Heart left ventricle (tissue), 16 donors: ENCODE measurements at regions not wholly inside any gene's neighbourhood (a gene's known extent, or its start where the extent isn't known, plus 50 kb on each side); places are given as distances from the start of the nearest gene placed in this dataset.

Source experiments
- ATAC-seq, 4 donors: fragments of 200-7000 bp; cut with Tn5 transposase; one replicate each; pipeline ENCODE4 v1.9.1; 2020 to 2022; ENCODE audit warnings: moderate library complexity in 4 of 4, mild to moderate bottlenecking in 3 of 4, moderate number of reproducible peaks in 1 of 4
- DNase-seq, 5 donors: peaks; one replicate each; pipeline ENCODE4 v3.0.0-alpha.2; 2020
- H3K27ac ChIP-seq, 12 donors: fragments of 200-600 bp; sonication (generic) in 4 of 12; one replicate each; pipeline versions ENCODE4 v1.5.0 to v1.8.0; 2016 to 2022; ENCODE audit warnings: mild to moderate bottlenecking in 2 of 12
- H3K27me3 ChIP-seq, 9 donors: fragments of 200-600 bp; sonication (generic) in 2 of 9; one replicate each; pipeline versions ENCODE4 v1.5.1 to v1.8.0; 2016 to 2022; ENCODE audit warnings: mild to moderate bottlenecking in 3 of 9
- H3K36me3 ChIP-seq, 9 donors: fragments of 200-600 bp; sonication (generic) in 2 of 9; one replicate each; pipeline versions ENCODE4 v1.5.0 to v1.8.0; 2018 to 2022; ENCODE audit warnings: mild to moderate bottlenecking in 2 of 9
- H3K4me1 ChIP-seq, 12 donors: fragments of 200-600 bp; sonication (generic) in 4 of 12; one replicate each; pipeline versions ENCODE4 v1.5.0 to v1.8.0; 2016 to 2022; ENCODE audit warnings: mild to moderate bottlenecking in 3 of 12
- H3K4me3 ChIP-seq, 12 donors: fragments of 200-600 bp; sonication (generic) in 4 of 12; one replicate each; pipeline versions ENCODE4 v1.5.0 to v1.8.0; 2017 to 2022; ENCODE audit warnings: mild to moderate bottlenecking in 9 of 12, moderate library complexity in 4 of 12
- H3K9me3 ChIP-seq, 12 donors: fragments of 200-600 bp; sonication (generic) in 4 of 12; one replicate each; pipeline versions ENCODE4 v1.5.0 to v1.8.0; 2016 to 2022; ENCODE audit warnings: mild to moderate bottlenecking in 1 of 12
- CTCF ChIP-seq, 12 donors: fragments of 200-600 bp; sonication (generic) in 4 of 12; IDR thresholded peaks; one replicate each; pipeline versions ENCODE4 v1.5.0 to v1.8.0; 2018 to 2022; ENCODE audit warnings: antibody characterized with exemption in 12 of 12, mild to moderate bottlenecking in 5 of 12
- POLR2A ChIP-seq, 2 donors: fragments of 450-650 bp; IDR thresholded peaks; one replicate each; pipeline ENCODE4 v1.6.1; 2017; ENCODE audit warnings: antibody characterized with exemption in 2 of 2, mild to moderate bottlenecking in 2 of 2, moderate library complexity in 2 of 2
- WGBS, 4 donors: extraction: QIAGEN DNeasy Blood & Tissue Kit in 2 of 4; methylation state at CpG; one replicate each; pipeline versions ENCODE4 v1.1.5 to v1.1.7; 2013 to 2018; 5-methylcytosine and 5-hydroxymethylcytosine counted together
- intact Hi-C, 10 donors: fragments of 100-400 bp; cut with DNase I; formaldehyde crosslinking; loops; one replicate each; pipeline versions ENCODE4 v1.11.1 to v1.14.2; 2022
- donor health status: ischemic (EF 13 %, LVEDD 7.1; RV severe dilation, severe dysfunction).
- donor health status: healthy with polysubstance abuse.
- donor health status: DM: no; HTN: yes; CAD: no.
- donor health status: DM: no; HTN: no; CAD: no.
- donor health status: ischemic (EF 25% LVEDD 6.9; RV normal size, moderate dysfunction).
- donor health status: ischemic (EF 25% LVEDD 5.7; RV mildly dilated, moderate dysfunction).
- donor health status: healthy.
- donor health status: DM: yes; HTN: yes; CAD: no.
- donor health status: ischemic (EF 35%, LVEDD 5.7; RV mildly dilated, moderate dysfunction).
- donor health status: nonischemic (EF 11% LVEDD 7.7; RV severe dilation, severe dysfunction).
- donor health status: DM: yes; HTN: yes; CAD: no.
- donor health status: PGD.
- donor health status: ischemic (EF 29% LVEDD 5.4; RV normal size, mild dysfunction).
- donor health status: nonischemic (EF 23%, LVEDD 6.1; RV moderate dilation, normal function).

- peaks cover 0 to 14% (median 0%) of the 10 kb centered on the region in 12 donors for H3K9me3 ChIP-seq
- ATAC-seq (no peak), DNase-seq (no peak)
- no peaks in the 10 kb centered on the region for H3K36me3 ChIP-seq
- H3K4me3 ChIP-seq = no peak overlapping the region
- no peak for TF ChIP-seq CTCF (IDR thresholded peaks at IDR 0.05)
- TF ChIP-seq POLR2A (IDR thresholded peaks at IDR 0.05) = no peak
- intact Hi-C loops = no loop called here
- no peak overlapping the region for H3K27ac ChIP-seq
- 74 to 80% (median 77%) methylated on average over 24 of the region's 24 CpGs for WGBS, 4 donors
- H3K4me1 ChIP-seq = no peaks in the 10 kb centered on the region
- H3K27me3 ChIP-seq = no peaks in the 10 kb centered on the region
Measured at GRCh38 chr20:21781446-21782075, 76.1 kb downstream of the PAX1 start.

- TF ChIP-seq CTCF (IDR thresholded peaks at IDR 0.05) (no peak), POLR2A (IDR thresholded peaks at IDR 0.05) (no peak)
- intact Hi-C loops = no loop called here
- H3K4me1 ChIP-seq = no peaks in the 10 kb centered on the region
- DNase-seq (no peak), ATAC-seq (no peak)
- no peak overlapping the region for H3K27ac ChIP-seq
- H3K4me3 ChIP-seq = no peak overlapping the region
- WGBS, 4 donors = 59 to 80% (median 62%) methylated on average over 4 of the region's 4 CpGs
- peaks cover 0 to 14% (median 0%) of the 10 kb centered on the region in 12 donors for H3K9me3 ChIP-seq
- no peaks in the 10 kb centered on the region for H3K27me3 ChIP-seq
- H3K36me3 ChIP-seq = no peaks in the 10 kb centered on the region
Measured at GRCh38 chr20:21780528-21780927, 75.1 kb downstream of the PAX1 start.
